ENCODE measurements at regions not wholly inside any gene's neighbourhood (a gene's known extent, or its start where the extent isn't known, plus 50 kb on each side); places are given as distances from the start of the nearest gene placed in this dataset.

DNA sequence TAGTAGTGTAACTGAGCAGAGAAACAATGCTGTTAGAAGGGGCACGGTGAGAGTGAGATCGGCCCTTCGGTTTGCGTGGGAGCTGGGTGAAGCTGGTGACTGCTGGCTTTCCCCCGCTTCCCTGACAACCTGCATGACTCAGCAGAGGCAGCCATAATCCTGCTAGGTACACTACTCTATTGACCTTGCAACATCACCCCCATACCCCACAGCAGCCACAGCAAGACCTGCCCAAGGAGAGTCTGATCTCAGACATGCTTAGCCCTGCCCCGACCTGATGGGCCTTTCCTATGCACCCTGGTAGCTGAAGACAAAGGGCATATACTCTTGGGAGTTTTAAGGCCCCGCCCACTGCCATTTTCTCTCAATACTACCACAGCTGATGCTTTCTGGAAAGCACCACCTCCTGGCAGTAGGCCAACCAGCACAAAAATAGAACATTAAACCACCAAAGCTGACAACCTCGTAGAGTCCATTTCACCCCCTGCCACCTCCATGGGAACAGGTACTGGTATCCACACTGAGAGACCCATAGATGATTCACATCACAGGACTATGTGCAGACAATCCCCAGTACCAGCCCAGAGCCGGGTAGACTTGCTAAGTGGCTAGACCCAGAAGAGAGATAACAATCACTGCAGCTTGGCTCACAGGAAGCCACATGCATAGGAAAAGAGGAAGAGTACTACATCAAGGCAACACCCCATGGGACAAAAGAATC, 75.9 kb upstream of the RGS6 start:
- TF ChIP-seq, protein P1, sequence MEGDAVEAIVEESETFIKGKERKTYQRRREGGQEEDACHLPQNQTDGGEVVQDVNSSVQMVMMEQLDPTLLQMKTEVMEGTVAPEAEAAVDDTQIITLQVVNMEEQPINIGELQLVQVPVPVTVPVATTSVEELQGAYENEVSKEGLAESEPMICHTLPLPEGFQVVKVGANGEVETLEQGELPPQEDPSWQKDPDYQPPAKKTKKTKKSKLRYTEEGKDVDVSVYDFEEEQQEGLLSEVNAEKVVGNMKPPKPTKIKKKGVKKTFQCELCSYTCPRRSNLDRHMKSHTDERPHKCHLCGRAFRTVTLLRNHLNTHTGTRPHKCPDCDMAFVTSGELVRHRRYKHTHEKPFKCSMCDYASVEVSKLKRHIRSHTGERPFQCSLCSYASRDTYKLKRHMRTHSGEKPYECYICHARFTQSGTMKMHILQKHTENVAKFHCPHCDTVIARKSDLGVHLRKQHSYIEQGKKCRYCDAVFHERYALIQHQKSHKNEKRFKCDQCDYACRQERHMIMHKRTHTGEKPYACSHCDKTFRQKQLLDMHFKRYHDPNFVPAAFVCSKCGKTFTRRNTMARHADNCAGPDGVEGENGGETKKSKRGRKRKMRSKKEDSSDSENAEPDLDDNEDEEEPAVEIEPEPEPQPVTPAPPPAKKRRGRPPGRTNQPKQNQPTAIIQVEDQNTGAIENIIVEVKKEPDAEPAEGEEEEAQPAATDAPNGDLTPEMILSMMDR (IDR thresholded peaks at IDR 0.05): no peak
- TF ChIP-seq POLR2A (IDR thresholded peaks at IDR 0.05): no peak

Data from right lobe of liver (tissue), 4 donors.